DMS 273 (cell line): ENCODE measurements at regions not wholly inside any gene's neighbourhood (a gene's known extent, or its start where the extent isn't known, plus 50 kb on each side); places are given as distances from the start of the nearest gene placed in this dataset.
A peak's percentile ranks its signal among the peaks of the same experiment; 100 is the strongest.

ENCODE experiments used
- DNase-seq: peaks from one replicate; lab custom pipeline; 2025; ENCODE audit not compliant: unreplicated experiment; lab: John Stamatoyannopoulos, UW

DNA sequence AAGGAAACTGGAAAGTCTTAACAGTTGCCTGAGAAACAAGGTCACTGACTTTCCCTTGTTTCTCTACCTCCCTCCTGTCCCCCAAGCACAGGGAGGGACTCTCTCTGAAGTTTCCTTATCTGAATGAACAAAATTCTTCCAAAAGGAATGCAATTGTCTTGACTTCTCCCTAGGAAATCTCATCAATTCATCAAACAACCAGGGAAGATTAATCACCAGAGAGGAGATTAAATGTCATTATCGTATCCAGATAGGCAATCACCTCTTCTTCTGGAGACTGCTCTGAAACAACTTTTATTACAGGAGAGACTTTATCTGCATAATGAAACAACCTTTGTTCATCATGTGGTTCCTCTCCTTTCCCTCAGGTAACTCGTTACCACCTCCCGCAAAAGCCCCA is 431.4 kb downstream of the SLC16A7 start:
- DNase-seq: no peak

DNA sequence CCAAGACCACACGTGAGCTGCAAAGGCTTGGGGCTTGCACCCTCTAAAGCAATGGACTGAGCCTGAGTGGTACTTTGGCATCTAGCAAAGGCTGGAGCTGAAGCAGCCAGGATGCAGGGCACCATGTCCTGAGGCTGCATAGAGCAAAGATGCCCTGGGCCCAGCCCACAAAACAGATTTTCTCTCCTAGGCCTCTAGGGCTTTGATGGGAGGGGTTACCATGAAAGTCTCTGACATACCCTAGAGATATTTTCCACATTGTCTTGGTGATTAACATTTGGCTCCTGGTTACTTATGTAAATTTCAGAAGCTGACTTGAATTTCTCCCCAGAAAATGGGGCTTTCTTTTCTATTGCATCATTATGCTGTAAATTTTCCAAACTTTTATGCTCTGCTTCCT is 438.3 kb downstream of the SLC16A7 start:
- no peak for DNase-seq

DNA sequence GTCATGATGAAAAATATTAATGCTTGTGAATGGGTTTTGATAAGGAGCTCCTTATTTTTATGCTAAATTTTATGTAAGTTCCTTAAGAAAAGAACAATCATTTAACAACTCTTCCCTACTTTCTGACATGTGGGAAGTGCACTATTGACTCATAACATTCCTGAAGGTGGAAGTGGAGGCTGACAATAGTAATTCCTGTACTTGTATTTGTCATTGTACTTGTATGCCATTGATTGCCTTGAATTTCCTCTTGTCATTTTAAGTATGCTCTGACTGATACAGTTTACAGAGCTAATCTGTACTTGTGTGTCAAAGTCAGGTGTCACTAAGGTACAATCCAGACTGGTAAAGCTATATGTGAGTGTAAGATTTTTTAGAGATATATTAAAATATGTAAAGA is 440.0 kb downstream of the SLC16A7 start:
- DNase-seq: no peak

DNA sequence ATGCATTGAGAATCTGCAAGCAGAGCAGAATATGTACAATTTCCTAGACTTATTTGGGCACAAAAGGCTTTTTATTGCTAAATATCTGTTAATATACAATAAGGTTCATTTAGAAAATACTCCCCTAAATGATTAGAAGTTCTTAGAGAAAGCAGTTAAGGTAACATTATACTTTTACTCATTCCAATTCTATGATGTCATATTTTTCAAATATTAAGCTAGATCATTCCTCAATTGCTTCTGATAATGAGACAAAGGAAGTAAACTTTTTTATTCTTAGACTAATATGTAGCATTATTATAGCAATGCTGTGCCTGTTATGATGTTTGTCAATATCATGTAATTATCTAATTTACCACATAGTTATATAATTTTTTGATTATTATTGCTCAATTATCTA is 447.0 kb downstream of the SLC16A7 start:
- DNase-seq: no peak

DNA sequence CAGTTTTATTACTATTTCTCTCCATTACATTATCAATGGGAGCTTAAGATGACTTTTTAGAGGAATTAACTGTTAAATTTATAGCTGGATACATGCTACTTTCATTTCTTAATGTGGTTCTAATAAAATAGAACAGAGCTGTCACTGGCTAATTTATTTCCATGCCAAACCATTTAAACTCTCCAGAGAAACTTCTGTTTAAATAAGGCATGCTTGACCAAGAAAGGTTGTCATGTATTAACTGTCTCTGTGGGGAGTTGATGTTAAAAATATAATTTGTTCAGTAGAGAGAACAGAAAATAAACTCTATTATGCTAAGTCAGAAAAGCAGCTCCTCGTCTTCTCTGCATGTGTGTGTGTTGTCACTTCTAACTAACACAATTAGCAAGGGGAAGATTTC is 447.4 kb downstream of the SLC16A7 start:
- DNase-seq: no peak

DNA sequence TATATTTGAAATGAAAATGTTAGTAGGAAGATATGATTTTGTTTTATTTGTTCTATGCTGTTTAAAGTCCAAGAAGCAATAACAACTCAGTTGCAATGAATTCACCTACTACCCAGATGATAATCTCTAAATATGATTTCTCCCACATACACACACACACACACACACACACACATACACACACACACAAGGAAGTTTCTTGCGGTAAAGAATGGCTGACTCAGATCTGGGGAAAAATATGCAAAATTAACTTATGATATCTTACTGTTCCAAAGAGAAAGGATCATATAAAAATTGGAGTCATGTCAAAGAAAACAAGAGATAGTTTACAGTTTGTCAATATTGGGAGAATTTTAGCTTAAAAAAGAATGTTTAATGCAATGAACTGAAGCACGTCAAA is 456.7 kb downstream of the SLC16A7 start:
- no peak for DNase-seq

DNA sequence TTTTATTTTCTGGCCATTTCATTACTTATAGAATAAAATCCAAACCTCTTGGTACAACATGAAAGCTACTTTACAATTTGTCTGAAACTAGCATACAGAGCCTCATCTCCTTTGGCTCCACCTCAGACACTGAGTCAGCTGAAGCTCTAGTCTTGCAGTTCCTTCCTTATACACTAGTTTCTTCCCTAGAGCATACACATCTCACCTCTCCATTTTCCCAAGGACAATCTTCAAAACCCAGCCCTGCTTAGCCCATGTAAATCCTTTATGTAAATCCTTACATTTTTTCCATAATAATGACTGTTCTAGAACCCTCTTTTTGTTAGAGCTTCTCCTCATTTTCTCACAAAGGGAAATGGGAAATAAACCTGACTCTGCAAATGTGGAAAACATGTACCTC is 463.4 kb downstream of the SLC16A7 start:
- DNase-seq: no peak

DNA sequence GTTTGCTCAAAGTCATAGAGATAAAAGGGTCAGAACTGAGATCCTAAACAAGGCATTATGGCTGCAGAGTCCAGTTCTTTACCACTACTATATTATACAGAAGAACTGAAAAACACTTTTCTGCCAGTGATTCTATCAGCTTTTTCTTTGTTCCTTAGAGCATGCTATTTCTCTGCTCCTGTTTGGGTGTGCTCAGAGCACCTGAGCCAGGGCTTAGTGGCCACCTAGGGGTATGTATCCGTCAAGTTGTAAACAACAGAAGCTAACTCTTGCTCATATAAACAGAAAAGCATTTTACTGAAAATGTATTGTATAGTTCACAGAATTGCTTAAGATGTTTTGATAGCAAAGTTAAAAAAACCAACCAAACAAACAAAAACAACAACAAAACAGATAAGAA is 470.8 kb downstream of the SLC16A7 start:
- no peak for DNase-seq

DNA sequence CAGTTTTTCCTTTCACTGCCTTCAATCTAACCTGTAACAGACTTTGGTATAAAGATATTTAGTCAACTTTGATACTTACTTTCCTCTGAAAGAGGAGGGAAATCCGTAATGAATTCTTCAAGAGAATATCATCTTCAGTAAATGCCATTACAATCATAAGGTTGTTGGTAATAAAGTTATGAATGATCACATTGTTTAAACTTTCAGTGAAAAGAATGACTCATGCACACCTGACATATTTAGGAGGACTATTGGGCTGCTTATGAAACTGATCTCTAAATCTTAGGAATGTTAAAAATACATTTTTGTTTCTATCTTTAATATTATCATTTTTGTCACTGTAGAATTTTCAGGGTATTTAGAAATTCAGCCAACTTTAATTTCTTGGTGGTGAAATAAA is 474.7 kb downstream of the SLC16A7 start:
- DNase-seq: no peak

DNA sequence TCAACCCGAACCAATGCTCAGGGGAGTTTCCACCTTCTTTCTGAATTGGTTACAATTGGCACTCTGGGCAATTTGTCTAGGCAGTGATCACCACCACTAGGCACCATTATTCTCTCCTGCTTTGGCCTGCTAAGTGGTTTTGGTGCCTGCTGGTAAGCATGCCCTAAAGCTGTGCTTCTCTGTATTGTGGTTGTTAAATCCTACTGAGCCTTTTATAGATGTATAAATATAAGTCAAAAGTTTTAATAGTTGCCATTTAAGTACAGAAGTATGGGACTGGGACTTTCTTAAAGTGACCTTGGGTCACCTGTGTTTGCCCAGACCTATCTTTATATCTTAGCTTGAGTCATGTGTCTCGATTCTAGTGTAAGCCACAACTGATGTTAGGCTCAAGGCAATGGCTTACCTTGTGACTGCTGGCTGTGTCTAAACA is 475.9 kb downstream of the SLC16A7 start:
- no peak for DNase-seq

DNA sequence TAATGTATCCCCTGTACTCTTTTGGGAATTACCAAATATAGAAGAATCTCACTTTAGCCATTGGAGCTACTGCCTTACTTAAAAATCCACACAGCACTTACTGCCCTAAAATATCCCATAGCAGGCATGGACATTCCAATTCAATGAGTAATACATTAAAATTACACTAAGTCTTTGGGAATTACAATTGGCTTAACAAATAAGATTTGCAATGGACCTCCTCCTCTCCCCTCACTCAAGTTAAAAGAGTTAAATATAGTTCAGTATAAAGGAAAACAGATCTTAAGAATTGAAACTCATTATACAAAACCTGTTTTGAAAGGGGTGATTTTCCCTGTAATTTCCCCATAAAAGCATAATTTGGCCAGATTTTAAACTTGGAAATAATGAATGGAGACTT is 477.1 kb downstream of the SLC16A7 start:
- DNase-seq: no peak

DNA sequence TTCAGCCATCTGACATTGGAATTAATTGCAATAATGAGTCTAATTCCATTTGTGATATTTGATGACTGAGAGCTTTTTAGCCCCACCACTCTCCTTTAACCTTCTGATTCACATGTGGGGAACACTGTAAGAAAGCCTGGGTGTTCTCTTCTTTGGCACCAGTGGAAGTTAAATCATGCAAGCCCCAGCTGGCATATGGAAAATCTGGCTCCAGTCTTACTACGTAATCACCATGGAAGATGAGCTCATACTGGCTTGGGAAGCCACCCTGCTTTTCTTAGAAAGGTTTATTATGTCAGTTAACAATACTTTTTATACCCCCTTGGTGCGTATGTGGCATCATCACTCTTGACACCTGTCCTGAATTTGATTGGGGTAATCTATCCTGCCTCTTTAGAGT is 479.3 kb downstream of the SLC16A7 start:
- DNase-seq: peak; percentile 48

DNA sequence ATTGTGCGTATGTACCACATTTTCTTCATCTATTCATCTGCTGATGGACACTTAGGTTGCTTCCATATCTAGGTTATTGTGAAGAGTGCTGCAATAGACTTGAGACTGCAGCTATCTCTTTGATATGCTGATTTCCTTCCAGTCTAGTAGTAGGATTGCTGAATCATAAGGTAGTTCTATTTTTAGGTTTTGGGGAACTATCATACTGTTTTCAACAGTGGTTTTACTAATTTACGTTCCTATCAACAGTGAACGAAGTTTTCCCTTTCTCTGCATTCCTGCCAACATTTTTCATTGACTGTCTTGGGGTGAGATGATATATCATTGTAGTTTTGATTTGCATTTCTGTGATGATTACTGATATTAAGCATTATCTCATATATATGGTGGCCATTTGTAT is 482.2 kb downstream of the SLC16A7 start:
- no peak for DNase-seq

DNA sequence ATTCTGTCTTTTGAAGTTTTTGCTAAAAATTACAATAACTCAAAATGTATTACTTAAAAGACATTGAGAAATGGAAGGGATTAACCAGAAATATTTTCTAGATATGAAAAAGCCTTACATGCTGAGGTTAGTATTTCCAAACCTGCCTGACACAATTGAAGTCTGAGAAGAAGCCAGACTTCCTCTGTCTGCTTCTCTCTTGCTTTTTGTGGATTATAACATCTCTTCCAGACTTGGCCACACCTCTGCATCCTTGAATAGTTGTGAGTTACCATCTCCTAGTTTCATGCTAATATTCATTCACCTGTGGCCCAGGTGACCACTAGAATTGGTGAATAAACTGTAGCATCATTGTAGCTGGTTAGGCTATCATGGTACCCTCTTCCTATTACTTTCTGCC is 497.6 kb downstream of the SLC16A7 start:
- no peak for DNase-seq

DNA sequence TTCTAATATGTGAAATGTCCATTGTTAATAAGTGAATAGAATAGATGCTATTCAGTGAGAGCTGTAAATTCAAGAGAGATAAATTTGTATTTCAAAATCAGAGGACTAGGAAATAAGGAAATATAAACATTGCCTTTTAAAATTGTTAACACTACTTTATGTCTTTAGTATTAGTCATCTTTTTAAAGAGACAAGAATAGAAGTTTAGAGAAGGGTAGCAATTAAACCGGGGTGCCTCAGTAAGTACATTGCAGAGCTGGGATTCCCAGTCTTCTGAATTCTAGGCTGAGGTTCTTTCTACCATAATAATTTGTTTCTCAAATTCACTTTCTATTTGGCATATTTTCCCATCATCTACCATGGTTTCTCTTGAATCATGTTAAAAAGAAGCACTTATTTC is 498.6 kb downstream of the SLC16A7 start:
- no peak for DNase-seq

DNA sequence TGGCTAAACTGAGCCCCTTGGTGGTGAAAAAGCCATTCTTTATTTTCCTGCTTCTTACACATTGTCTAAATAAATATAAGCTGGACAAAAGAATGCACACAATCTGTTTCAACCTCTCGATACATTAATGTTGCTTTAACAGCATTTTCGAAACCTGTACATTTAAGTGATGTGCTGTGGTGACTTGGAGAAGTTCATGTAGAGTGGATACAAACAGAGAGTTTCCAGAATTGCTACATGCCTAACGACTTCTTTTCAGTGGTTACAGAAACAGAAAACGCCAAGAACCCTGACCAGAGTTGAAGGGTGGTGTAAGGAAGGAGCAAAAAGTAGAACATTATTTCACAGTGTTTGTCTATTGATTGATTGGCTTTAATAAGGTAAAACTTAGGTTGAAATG is 500.9 kb downstream of the SLC16A7 start:
- DNase-seq: no peak

DNA sequence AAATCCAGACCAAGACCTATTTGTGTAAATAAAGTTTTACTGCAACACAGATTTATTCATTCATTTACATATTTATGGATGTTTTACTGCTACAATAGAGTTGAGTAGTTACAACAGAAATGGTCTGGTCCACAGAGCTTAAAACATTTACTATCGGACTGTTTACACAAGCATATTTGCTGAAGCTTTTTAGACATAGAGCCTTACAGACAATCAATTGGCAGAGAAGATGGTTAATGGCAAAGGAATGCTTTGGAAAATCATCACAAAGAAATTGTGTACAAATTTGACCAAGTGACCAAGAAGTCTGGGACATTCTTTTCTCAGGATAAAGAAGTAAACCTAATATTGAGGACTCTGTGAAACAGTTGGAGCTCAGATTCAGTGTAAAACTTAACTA is 504.3 kb downstream of the SLC16A7 start:
- no peak for DNase-seq

DNA sequence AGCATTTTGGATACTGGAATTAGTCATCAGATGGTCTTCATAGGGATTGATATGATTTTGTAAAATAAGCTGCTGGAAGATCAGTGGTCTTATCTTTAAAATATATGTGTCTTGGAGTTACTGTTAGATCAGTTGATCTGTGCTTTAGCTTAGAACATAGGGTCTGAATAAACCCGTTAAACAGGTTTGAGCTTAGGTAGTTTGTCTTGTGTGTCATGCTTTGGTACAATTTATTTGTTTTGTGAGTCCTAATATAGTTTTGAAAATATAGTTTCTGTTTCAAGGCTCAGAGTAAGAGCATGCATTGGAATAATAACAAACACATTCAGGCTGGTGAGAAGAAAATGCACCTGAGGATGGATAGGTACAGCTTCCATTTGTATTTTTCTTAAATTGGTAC is 505.0 kb downstream of the SLC16A7 start:
- no peak for DNase-seq

DNA sequence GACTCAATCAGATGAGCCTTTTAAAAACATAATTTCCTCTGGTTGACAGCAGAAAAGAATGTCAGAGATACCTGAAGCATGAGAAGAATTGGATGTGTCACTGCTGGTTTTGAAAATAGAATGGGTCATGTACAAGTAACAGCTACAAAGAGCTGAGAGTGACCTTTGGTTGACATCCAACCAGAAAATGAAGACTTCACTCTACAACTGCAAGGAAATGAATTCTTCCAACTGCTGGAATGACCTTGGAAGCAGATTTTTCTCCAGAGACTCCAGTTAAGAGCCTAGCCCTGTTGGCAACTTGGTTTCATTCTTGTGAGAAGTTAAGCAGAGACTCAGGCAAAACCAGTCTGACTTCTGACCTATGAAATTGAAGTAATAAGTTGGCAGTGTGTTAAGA is 505.9 kb downstream of the SLC16A7 start:
- no peak for DNase-seq

DNA sequence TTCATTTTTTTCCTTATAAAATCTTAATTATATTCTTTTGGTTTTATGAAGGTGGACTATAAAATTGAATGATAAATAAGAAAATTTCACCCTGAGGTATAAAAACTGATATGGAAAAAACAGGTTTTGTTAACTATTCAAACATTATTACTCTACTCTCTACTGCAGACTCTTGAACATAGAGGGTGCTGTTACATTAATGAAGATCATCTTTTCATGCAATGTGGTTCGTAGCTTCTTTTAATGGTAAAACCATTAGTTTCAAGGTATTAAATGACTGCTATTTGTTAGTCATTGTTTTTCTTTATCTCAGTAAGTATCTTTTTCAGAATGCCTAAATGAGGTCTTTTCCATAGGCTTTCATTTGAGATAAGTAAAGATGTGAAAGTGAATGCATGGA is 510.4 kb downstream of the SLC16A7 start:
- DNase-seq: peak; percentile 6

DNA sequence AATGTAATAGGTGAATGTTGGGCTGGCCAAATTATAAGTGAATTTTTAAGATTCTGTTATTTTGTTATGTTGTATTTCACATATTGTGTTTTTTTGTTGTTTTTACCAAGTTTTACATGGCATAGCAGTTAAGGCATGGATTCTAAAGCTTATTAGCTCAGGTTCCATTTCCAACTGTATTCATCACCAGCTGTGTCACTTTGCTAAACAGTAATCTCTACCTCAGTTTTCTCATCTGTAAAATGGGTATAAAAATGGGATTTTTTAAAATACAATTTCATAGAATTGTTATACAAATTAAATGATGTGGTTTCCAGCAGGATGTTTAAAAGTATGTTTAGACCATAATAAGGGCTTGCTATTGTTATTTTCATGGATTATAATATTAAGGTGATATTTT is 512.2 kb downstream of the SLC16A7 start:
- no peak for DNase-seq

DNA sequence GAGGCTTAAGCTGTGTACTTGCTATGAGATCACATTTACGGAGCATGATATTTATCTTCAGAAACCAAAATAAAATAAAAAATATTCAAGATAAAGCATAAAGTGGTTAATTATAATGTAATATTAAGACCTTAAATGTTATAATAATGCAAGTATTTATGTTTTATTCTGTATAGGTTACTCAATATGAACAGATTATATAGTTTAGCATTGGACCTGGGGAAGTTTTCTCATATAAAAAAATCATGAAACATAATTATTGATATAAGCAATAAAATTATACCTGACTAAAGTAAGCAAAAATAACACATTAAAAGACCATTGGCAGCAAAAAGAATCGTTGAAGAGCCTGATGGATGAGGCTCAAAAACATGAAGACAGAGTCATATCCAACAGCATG is 516.2 kb downstream of the SLC16A7 start:
- no peak for DNase-seq

DNA sequence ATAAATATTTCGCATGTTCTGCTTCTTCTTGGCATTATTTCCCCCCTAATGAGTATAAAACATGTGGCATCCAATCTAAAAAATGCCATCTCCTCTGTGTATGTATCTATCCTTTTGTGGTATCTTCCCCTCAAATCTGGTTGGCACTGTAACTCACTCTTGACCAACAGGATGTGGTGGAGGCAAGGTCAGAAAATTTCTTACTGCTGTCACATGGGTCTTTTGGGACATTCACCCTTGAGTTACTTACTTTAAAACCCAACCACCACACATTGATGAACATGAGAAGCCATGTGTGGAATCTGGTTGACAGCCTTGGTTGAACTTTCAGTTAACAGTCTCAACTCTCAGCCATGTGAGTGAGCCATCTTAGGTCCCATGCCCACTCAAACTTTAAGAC is 516.9 kb downstream of the SLC16A7 start:
- no peak for DNase-seq

DNA sequence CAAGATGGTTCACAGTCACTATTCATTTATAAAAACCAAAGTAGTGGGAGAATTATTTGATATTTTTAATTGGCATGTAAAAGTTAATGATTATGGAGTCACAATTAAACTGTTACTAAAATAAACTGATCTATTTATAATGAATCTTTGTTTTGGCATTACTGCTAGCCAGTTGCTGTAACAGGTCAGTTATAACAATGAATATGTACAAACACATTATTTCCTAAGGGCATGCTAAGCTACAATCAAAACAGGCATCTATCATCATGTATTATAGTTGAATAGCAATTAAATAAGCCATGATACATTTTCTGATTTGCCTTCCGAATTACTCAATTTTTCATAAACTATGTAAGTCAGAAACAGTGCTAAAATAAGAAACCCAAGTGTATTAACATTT is 518.3 kb downstream of the SLC16A7 start:
- DNase-seq: no peak
